ENCODE measurements at regions not wholly inside any gene's neighbourhood (a gene's known extent, or its start where the extent isn't known, plus 50 kb on each side); places are given as distances from the start of the nearest gene placed in this dataset.

DNA sequence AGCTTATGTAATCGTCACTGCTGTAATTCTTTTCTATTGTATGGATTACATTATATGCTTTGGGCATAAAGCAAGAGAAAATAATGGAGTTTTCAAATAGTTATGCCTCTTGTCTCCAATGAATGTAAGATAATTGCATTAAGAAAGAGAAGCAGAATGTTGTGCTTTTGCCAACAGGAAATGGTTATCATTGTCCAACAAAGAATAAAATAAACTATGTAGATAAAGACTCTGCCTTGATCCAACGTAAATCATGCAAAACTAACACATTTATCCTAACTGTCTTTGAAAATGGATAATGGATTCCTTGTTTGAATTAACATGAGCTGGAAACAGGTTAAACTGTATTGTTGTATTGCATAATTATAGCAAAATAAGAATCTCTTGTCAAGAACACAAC is 1709.0 kb downstream of the PCDH7 start:
- Histone ChIP-seq H3K79me1 (replicated peaks; ENCODE audit: low read length, poor library complexity, severe bottlenecking) (no peaks in the 10 kb centered on the region), H2BK15ac (ENCODE audit: low read depth, poor library complexity, severe bottlenecking) (no peak overlapping the region), H2BK12ac (ENCODE audit: low read length in 2 of 2) (no peak overlapping the region), H3K4me3 (ENCODE audit: insufficient read depth in 1 of 2, low read depth in 1 of 2, low read length in 2 of 2) (no peak overlapping the region), H3K23ac (ENCODE audit: low read length in 2 of 2) (no peak overlapping the region), H2BK120ac (ENCODE audit: low read depth, low read length) (no peak overlapping the region), H4K8ac (ENCODE audit: low read length) (no peak overlapping the region), H4K91ac (ENCODE audit: low read length) (no peak overlapping the region), H3K4me2 (ENCODE audit: low read length, poor library complexity, severe bottlenecking) (no peak overlapping the region), H3K27me3 (ENCODE audit: control insufficient read depth in 1 of 2, insufficient read depth in 1 of 2, low read length in 2 of 2) (no peaks in the 10 kb centered on the region), H2AK5ac (ENCODE audit: low read length, severe bottlenecking) (no peak overlapping the region), H3K9me3 (ENCODE audit: control insufficient read depth, low read length) (peaks cover 4% of the 10 kb centered on the region), H3K18ac (ENCODE audit: low read depth in 1 of 2, low read length in 2 of 2) (no peak overlapping the region), H3K9ac (ENCODE audit: low read length) (no peak overlapping the region), H3K36me3 (ENCODE audit: control insufficient read depth in 1 of 2, insufficient read depth in 2 of 2, low read depth in 1 of 2, low read length in 2 of 2) (no peaks in the 10 kb centered on the region), H3K4me1 (ENCODE audit: control insufficient read depth, insufficient read depth, low read depth, low read length) (no peaks in the 10 kb centered on the region), H2AFZ (ENCODE audit: low read depth, low read length) (no peak overlapping the region), H3K14ac (ENCODE audit: low read length in 2 of 2) (no peak overlapping the region), H3K27ac (ENCODE audit: low read length, poor library complexity, severe bottlenecking) (no peak overlapping the region), H3K4ac (ENCODE audit: low read depth in 1 of 2, low read length in 2 of 2) (no peak overlapping the region), H2BK5ac (ENCODE audit: low read depth, low read length, poor library complexity, severe bottlenecking) (no peak overlapping the region)
- no CpG with 5 or more reads among the region's 2 CpGs for WGBS
- DNase-seq: peak; percentile 1

GRCh38 chr4:32435308-32435707 is 1715.1 kb downstream of the PCDH7 start:
- no peak overlapping the region for H2BK15ac ChIP-seq (ENCODE audit: low read depth, poor library complexity, severe bottlenecking)
- H3K14ac ChIP-seq (ENCODE audit: low read length in 2 of 2): no peak overlapping the region
- H3K23ac ChIP-seq (ENCODE audit: low read length in 2 of 2): no peak overlapping the region
- no peak overlapping the region for H2AK5ac ChIP-seq (ENCODE audit: low read length, severe bottlenecking)
- no peak overlapping the region for H3K4me3 ChIP-seq (ENCODE audit: insufficient read depth in 1 of 2, low read depth in 1 of 2, low read length in 2 of 2)
- H3K18ac ChIP-seq (ENCODE audit: low read depth in 1 of 2, low read length in 2 of 2): no peak overlapping the region
- no peak for DNase-seq
- no peak overlapping the region for H2BK120ac ChIP-seq (ENCODE audit: low read depth, low read length)
- no peak overlapping the region for H4K91ac ChIP-seq (ENCODE audit: low read length)
- H3K4me1 ChIP-seq (ENCODE audit: control insufficient read depth, insufficient read depth, low read depth, low read length): no peaks in the 10 kb centered on the region
- H3K27ac ChIP-seq (ENCODE audit: low read length, poor library complexity, severe bottlenecking): no peak overlapping the region
- H3K9me3 ChIP-seq (ENCODE audit: control insufficient read depth, low read length): peaks cover 6% of the 10 kb centered on the region
- no peak overlapping the region for H2BK5ac ChIP-seq (ENCODE audit: low read depth, low read length, poor library complexity, severe bottlenecking)
- no peak overlapping the region for H3K4me2 ChIP-seq (ENCODE audit: low read length, poor library complexity, severe bottlenecking)
- H3K79me1 ChIP-seq (replicated peaks; ENCODE audit: low read length, poor library complexity, severe bottlenecking): no peaks in the 10 kb centered on the region
- no peak overlapping the region for H2AFZ ChIP-seq (ENCODE audit: low read depth, low read length)
- no peak overlapping the region for H3K4ac ChIP-seq (ENCODE audit: low read depth in 1 of 2, low read length in 2 of 2)
- no peak overlapping the region for H3K9ac ChIP-seq (ENCODE audit: low read length)
- no peak overlapping the region for H4K8ac ChIP-seq (ENCODE audit: low read length)
- no peaks in the 10 kb centered on the region for H3K27me3 ChIP-seq (ENCODE audit: control insufficient read depth in 1 of 2, insufficient read depth in 1 of 2, low read length in 2 of 2)
- H2BK12ac ChIP-seq (ENCODE audit: low read length in 2 of 2): no peak overlapping the region
- no peaks in the 10 kb centered on the region for H3K36me3 ChIP-seq (ENCODE audit: control insufficient read depth in 1 of 2, insufficient read depth in 2 of 2, low read depth in 1 of 2, low read length in 2 of 2)
- WGBS: 80% methylated on average over 2 of the region's 2 CpGs

DNA sequence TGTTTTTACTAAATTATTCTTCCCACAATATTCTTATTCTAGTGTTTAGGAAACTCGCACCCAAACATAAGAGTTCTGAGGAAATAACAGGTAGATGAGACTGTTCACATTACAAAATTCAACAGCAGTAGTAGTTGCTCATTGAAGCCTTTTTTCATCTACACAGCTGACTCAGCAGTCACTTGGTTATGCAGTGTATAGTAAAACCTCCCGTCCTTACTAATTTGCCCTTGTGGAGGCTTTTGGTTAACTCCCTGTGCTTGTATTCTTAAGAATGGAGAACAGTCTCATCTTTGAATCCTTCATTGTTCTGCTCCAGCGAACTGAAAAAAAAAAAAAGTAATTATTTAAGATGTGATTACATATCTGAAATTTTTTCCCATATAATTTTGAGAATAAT is 1716.6 kb downstream of the PCDH7 start:
- no peak overlapping the region for H3K4me3 ChIP-seq (ENCODE audit: insufficient read depth in 1 of 2, low read depth in 1 of 2, low read length in 2 of 2)
- no peak overlapping the region for H2BK15ac ChIP-seq (ENCODE audit: low read depth, poor library complexity, severe bottlenecking)
- H3K23ac ChIP-seq (ENCODE audit: low read length in 2 of 2): no peak overlapping the region
- no peak overlapping the region for H3K27ac ChIP-seq (ENCODE audit: low read length, poor library complexity, severe bottlenecking)
- DNase-seq: no peak
- no peak overlapping the region for H3K9ac ChIP-seq (ENCODE audit: low read length)
- H4K91ac ChIP-seq (ENCODE audit: low read length): no peak overlapping the region
- H4K8ac ChIP-seq (ENCODE audit: low read length): no peak overlapping the region
- no peaks in the 10 kb centered on the region for H3K36me3 ChIP-seq (ENCODE audit: control insufficient read depth in 1 of 2, insufficient read depth in 2 of 2, low read depth in 1 of 2, low read length in 2 of 2)
- no peak overlapping the region for H2BK12ac ChIP-seq (ENCODE audit: low read length in 2 of 2)
- H2BK5ac ChIP-seq (ENCODE audit: low read depth, low read length, poor library complexity, severe bottlenecking): no peak overlapping the region
- no peak overlapping the region for H3K4me2 ChIP-seq (ENCODE audit: low read length, poor library complexity, severe bottlenecking)
- no peak overlapping the region for H2AFZ ChIP-seq (ENCODE audit: low read depth, low read length)
- no peak overlapping the region for H2AK5ac ChIP-seq (ENCODE audit: low read length, severe bottlenecking)
- H3K79me1 ChIP-seq (replicated peaks; ENCODE audit: low read length, poor library complexity, severe bottlenecking): no peaks in the 10 kb centered on the region
- no peak overlapping the region for H3K4ac ChIP-seq (ENCODE audit: low read depth in 1 of 2, low read length in 2 of 2)
- H3K14ac ChIP-seq (ENCODE audit: low read length in 2 of 2): no peak overlapping the region
- H3K9me3 ChIP-seq (ENCODE audit: control insufficient read depth, low read length): peaks cover 6% of the 10 kb centered on the region
- H3K27me3 ChIP-seq (ENCODE audit: control insufficient read depth in 1 of 2, insufficient read depth in 1 of 2, low read length in 2 of 2): no peaks in the 10 kb centered on the region
- H3K4me1 ChIP-seq (ENCODE audit: control insufficient read depth, insufficient read depth, low read depth, low read length): no peaks in the 10 kb centered on the region
- H2BK120ac ChIP-seq (ENCODE audit: low read depth, low read length): no peak overlapping the region
- 100% methylated on average over 1 of the region's 3 CpGs for WGBS
- no peak overlapping the region for H3K18ac ChIP-seq (ENCODE audit: low read depth in 1 of 2, low read length in 2 of 2)

DNA sequence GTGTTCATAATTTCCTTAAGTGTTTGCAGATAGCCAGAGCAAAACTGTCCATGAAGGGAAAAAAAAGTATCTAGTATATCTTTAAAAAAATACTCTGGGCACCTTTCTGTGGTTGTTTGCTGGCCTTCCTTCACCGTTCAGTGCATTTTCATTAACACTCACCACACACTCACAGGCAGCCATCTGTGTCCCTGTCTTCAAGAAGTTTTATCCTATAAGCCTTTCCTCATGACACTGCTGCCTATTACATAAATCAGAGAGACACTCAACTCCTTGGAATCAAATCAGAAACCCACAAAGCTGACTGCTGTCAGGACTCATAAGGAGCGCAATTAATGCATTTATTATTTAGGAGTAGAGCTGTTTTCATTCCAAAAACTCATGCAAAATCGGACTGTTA is 1720.2 kb downstream of the PCDH7 start:
- Histone ChIP-seq H3K36me3 (ENCODE audit: control insufficient read depth in 1 of 2, insufficient read depth in 2 of 2, low read depth in 1 of 2, low read length in 2 of 2) (no peaks in the 10 kb centered on the region), H3K18ac (ENCODE audit: low read depth in 1 of 2, low read length in 2 of 2) (no peak overlapping the region), H4K91ac (ENCODE audit: low read length) (no peak overlapping the region), H3K9me3 (ENCODE audit: control insufficient read depth, low read length) (peaks cover 2% of the 10 kb centered on the region), H3K4me1 (ENCODE audit: control insufficient read depth, insufficient read depth, low read depth, low read length) (no peaks in the 10 kb centered on the region), H3K9ac (ENCODE audit: low read length) (no peak overlapping the region), H3K27me3 (ENCODE audit: control insufficient read depth in 1 of 2, insufficient read depth in 1 of 2, low read length in 2 of 2) (no peaks in the 10 kb centered on the region), H3K14ac (ENCODE audit: low read length in 2 of 2) (no peak overlapping the region), H3K4me3 (ENCODE audit: insufficient read depth in 1 of 2, low read depth in 1 of 2, low read length in 2 of 2) (no peak overlapping the region), H2BK15ac (ENCODE audit: low read depth, poor library complexity, severe bottlenecking) (no peak overlapping the region), H3K27ac (ENCODE audit: low read length, poor library complexity, severe bottlenecking) (no peak overlapping the region), H3K4ac (ENCODE audit: low read depth in 1 of 2, low read length in 2 of 2) (no peak overlapping the region), H3K4me2 (ENCODE audit: low read length, poor library complexity, severe bottlenecking) (no peak overlapping the region), H4K8ac (ENCODE audit: low read length) (no peak overlapping the region), H3K79me1 (replicated peaks; ENCODE audit: low read length, poor library complexity, severe bottlenecking) (no peaks in the 10 kb centered on the region), H2AFZ (ENCODE audit: low read depth, low read length) (no peak overlapping the region), H2BK120ac (ENCODE audit: low read depth, low read length) (no peak overlapping the region), H2BK12ac (ENCODE audit: low read length in 2 of 2) (no peak overlapping the region), H2BK5ac (ENCODE audit: low read depth, low read length, poor library complexity, severe bottlenecking) (no peak overlapping the region), H2AK5ac (ENCODE audit: low read length, severe bottlenecking) (no peak overlapping the region), H3K23ac (ENCODE audit: low read length in 2 of 2) (no peak overlapping the region)
- DNase-seq: no peak
- 57% methylated on average over 2 of the region's 3 CpGs for WGBS
